ENCODE measurements at regions not wholly inside any gene's neighbourhood (a gene's known extent, or its start where the extent isn't known, plus 50 kb on each side); places are given as distances from the start of the nearest gene placed in this dataset.

DNA sequence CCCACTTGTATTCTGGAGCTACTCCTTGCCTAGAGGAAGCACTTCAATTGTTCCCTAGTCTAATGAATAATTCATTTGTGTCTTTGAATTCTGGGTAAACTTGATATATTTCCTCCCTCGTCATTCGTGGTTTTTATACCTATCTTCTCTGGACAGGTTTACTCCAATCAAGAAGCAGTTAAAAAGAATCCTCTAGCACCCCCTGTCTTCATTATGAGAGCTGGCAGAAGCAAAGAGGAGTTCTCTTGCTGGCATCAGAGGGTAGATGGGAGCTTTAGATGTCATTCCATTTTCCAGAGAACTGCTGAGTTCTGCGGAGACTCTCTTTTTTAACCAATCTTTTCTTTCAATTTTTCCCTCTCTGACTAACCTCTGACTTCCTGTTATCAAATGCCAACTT lies 627.7 kb downstream of the FGF9 start:
- Histone ChIP-seq H3K79me2 (ENCODE audit: insufficient read depth) (no peaks in the 10 kb centered on the region), H3K4me1 (ENCODE audit: control insufficient read depth in 1 of 2, insufficient read depth in 2 of 2, low read depth in 1 of 2, low read length in 1 of 2) (no peaks in the 10 kb centered on the region), H3F3A (replicated peaks; ENCODE audit: insufficient read depth) (no peaks in the 10 kb centered on the region), H3K4me3 (ENCODE audit: low read depth in 2 of 2, low read length in 1 of 2) (no peak overlapping the region), H3K9ac (no peak overlapping the region), H3K36me3 (replicated peaks in 1 of 2; ENCODE audit: control insufficient read depth in 1 of 2, insufficient read depth in 2 of 2, low read length in 1 of 2) (no peaks in the 10 kb centered on the region), H2AFZ (ENCODE audit: low read depth) (no peak overlapping the region), H3K27me3 (ENCODE audit: insufficient read depth) (no peaks in the 10 kb centered on the region), H3K27ac (ENCODE audit: low read depth in 2 of 2, low read length in 1 of 2) (no peak overlapping the region), H3K9me3 (no peaks in the 10 kb centered on the region), H3K4me2 (no peak overlapping the region), H4K20me1 (ENCODE audit: insufficient read depth) (no peaks in the 10 kb centered on the region), H3K9me2 (no peaks in the 10 kb centered on the region)
- POLR2A ChIA-PET, result no interaction called here
- DNase-seq, result no peak
- TF ChIP-seq, protein P1, sequence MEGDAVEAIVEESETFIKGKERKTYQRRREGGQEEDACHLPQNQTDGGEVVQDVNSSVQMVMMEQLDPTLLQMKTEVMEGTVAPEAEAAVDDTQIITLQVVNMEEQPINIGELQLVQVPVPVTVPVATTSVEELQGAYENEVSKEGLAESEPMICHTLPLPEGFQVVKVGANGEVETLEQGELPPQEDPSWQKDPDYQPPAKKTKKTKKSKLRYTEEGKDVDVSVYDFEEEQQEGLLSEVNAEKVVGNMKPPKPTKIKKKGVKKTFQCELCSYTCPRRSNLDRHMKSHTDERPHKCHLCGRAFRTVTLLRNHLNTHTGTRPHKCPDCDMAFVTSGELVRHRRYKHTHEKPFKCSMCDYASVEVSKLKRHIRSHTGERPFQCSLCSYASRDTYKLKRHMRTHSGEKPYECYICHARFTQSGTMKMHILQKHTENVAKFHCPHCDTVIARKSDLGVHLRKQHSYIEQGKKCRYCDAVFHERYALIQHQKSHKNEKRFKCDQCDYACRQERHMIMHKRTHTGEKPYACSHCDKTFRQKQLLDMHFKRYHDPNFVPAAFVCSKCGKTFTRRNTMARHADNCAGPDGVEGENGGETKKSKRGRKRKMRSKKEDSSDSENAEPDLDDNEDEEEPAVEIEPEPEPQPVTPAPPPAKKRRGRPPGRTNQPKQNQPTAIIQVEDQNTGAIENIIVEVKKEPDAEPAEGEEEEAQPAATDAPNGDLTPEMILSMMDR (IDR thresholded peaks at IDR 0.05), result no peak
- TF ChIP-seq, protein P2, sequence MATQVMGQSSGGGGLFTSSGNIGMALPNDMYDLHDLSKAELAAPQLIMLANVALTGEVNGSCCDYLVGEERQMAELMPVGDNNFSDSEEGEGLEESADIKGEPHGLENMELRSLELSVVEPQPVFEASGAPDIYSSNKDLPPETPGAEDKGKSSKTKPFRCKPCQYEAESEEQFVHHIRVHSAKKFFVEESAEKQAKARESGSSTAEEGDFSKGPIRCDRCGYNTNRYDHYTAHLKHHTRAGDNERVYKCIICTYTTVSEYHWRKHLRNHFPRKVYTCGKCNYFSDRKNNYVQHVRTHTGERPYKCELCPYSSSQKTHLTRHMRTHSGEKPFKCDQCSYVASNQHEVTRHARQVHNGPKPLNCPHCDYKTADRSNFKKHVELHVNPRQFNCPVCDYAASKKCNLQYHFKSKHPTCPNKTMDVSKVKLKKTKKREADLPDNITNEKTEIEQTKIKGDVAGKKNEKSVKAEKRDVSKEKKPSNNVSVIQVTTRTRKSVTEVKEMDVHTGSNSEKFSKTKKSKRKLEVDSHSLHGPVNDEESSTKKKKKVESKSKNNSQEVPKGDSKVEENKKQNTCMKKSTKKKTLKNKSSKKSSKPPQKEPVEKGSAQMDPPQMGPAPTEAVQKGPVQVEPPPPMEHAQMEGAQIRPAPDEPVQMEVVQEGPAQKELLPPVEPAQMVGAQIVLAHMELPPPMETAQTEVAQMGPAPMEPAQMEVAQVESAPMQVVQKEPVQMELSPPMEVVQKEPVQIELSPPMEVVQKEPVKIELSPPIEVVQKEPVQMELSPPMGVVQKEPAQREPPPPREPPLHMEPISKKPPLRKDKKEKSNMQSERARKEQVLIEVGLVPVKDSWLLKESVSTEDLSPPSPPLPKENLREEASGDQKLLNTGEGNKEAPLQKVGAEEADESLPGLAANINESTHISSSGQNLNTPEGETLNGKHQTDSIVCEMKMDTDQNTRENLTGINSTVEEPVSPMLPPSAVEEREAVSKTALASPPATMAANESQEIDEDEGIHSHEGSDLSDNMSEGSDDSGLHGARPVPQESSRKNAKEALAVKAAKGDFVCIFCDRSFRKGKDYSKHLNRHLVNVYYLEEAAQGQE (IDR thresholded peaks at IDR 0.05; ENCODE audit: low read depth, low read length), result no peak
- 11% methylated on average over 3 of the region's 3 CpGs for WGBS (ENCODE audit: low lambda C conversion rate)
- CTCF ChIA-PET, result interaction anchor here (0.7 kb wide), 1 partner anchor 606 kb away, joined by 4 read pairs; no protein-coding TSS in a partner anchor

DNA sequence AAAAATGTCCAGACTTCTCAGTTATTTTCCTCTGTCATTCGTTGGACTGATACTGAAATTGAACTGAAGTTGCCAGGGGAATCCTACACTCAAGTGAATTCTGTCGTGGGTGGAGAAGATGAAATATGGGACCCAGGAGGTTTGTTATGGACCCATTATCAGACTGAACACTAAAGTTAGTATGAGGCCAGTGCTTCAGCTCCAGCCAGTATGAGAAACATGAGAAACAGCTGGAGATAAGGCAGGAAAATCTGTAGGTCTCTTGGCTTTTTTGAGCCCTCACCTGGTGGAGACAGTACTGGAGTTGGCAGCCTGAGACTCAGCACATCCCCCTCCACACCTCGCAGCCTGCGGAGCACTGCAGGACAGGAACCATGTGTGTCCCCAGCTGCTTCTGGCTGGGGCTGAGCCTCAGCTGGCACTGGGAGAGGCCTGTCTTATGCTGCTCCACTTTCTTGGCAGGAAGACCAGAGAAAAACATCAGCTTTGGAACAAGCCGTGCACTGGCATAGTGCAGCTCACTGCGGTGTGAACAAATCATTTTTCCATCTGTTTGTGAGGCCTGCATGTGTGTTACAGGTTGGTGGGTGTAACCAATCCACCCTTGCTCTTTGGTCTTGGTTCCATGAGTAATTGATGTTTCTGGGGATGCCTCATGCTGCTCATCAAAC lies 641.0 kb downstream of the FGF9 start:
- TF ChIP-seq, protein P2 (IDR thresholded peaks at IDR 0.05; ENCODE audit: low read depth, low read length), result no peak
- no peak for TF ChIP-seq MXI1 (IDR thresholded peaks at IDR 0.05; ENCODE audit: low read depth, low read length)
- TF ChIP-seq TEAD4 (IDR thresholded peaks at IDR 0.05; ENCODE audit: borderline replicate concordance, insufficient read depth), result no peak
- TF ChIP-seq RFX5 (IDR thresholded peaks at IDR 0.05; ENCODE audit: low read length), result no peak
- no peak for TF ChIP-seq SIN3A (IDR thresholded peaks at IDR 0.05; ENCODE audit: borderline replicate concordance, low read depth, low read length)
- TF ChIP-seq, protein P3, sequence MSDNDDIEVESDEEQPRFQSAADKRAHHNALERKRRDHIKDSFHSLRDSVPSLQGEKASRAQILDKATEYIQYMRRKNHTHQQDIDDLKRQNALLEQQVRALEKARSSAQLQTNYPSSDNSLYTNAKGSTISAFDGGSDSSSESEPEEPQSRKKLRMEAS (IDR thresholded peaks at IDR 0.05; ENCODE audit: low read depth), result no peak
- no peak for TF ChIP-seq YY1 (IDR thresholded peaks at IDR 0.05; ENCODE audit: low read depth)
- no peak for TF ChIP-seq ELF1 (IDR thresholded peaks at IDR 0.05)
- TF ChIP-seq NRF1 (IDR thresholded peaks at IDR 0.05; ENCODE audit: low read depth, low read length), result no peak
- TF ChIP-seq, protein P4, sequence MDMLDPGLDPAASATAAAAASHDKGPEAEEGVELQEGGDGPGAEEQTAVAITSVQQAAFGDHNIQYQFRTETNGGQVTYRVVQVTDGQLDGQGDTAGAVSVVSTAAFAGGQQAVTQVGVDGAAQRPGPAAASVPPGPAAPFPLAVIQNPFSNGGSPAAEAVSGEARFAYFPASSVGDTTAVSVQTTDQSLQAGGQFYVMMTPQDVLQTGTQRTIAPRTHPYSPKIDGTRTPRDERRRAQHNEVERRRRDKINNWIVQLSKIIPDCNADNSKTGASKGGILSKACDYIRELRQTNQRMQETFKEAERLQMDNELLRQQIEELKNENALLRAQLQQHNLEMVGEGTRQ (IDR thresholded peaks at IDR 0.05; ENCODE audit: borderline replicate concordance, low read depth, low read length), result no peak
- WGBS (ENCODE audit: low lambda C conversion rate), result 15% methylated on average over 5 of the region's 6 CpGs

More for the DNA sequence above, 641.0 kb downstream of the FGF9 start:
- Histone ChIP-seq H3K27me3 (ENCODE audit: insufficient read depth) (no peaks in the 10 kb centered on the region), H3K4me1 (ENCODE audit: control insufficient read depth in 1 of 2, insufficient read depth in 2 of 2, low read depth in 1 of 2, low read length in 1 of 2) (no peaks in the 10 kb centered on the region), H3K4me2 (no peak overlapping the region), H2AFZ (ENCODE audit: low read depth) (no peak overlapping the region), H3F3A (replicated peaks; ENCODE audit: insufficient read depth) (no peaks in the 10 kb centered on the region), H3K27ac (ENCODE audit: low read depth in 2 of 2, low read length in 1 of 2) (no peak overlapping the region), H3K4me3 (ENCODE audit: low read depth in 2 of 2, low read length in 1 of 2) (no peak overlapping the region), H4K20me1 (ENCODE audit: insufficient read depth) (no peaks in the 10 kb centered on the region), H3K9me3 (no peaks in the 10 kb centered on the region), H3K36me3 (replicated peaks in 1 of 2; ENCODE audit: control insufficient read depth in 1 of 2, insufficient read depth in 2 of 2, low read length in 1 of 2) (no peaks in the 10 kb centered on the region), H3K9me2 (no peaks in the 10 kb centered on the region), H3K79me2 (ENCODE audit: insufficient read depth) (no peaks in the 10 kb centered on the region), H3K9ac (no peak overlapping the region)
- CTCF ChIA-PET, result interaction anchor here (0.6 kb wide), 1 partner anchor 55 kb away, joined by 4 read pairs; no protein-coding TSS in a partner anchor
- DNase-seq, result no peak
- POLR2A ChIA-PET, result no interaction called here

Data from SK-N-SH (cell line).